Tibial nerve (tissue), 4 donors: ENCODE measurements at regions not wholly inside any gene's neighbourhood (a gene's known extent, or its start where the extent isn't known, plus 50 kb on each side); places are given as distances from the start of the nearest gene placed in this dataset.

ENCODE experiments used
- DNase-seq, 2 donors: peaks; one replicate each; pipeline ENCODE4 v3.0.0-alpha.2; 2019; ENCODE audit warnings: low spot score in 2 of 2
- H3K27ac ChIP-seq, 4 donors: fragments of 200-600 bp; sonication (generic) in 3 of 4; one replicate each; pipeline ENCODE4 v1.5.1; 2017 to 2019; ENCODE audit warnings: mild to moderate bottlenecking in 1 of 4
- H3K27me3 ChIP-seq, 2 donors: fragments of 200-600 bp; sonication (generic) in 1 of 2; one replicate each; pipeline versions ENCODE4 v1.5.1 to v1.6.0; 2017 to 2019
- H3K36me3 ChIP-seq, 3 donors: fragments of 200-600 bp; sonication (generic); one replicate each; pipeline ENCODE4 v1.5.1; 2018 to 2019
- H3K4me1 ChIP-seq, 4 donors: fragments of 200-600 bp; sonication (generic) in 3 of 4; one replicate each; pipeline ENCODE4 v1.5.1; 2017 to 2019
- H3K4me3 ChIP-seq, 4 donors: fragments of 200-600 bp; sonication (generic) in 3 of 4; one replicate each; pipeline ENCODE4 v1.5.1; 2017 to 2019; ENCODE audit warnings: mild to moderate bottlenecking in 1 of 4, moderate library complexity in 1 of 4
- H3K9me3 ChIP-seq, 4 donors: fragments of 200-600 bp; sonication (generic) in 3 of 4; one replicate each; pipeline ENCODE4 v1.5.1; 2017 to 2019
- EP300 ChIP-seq, 2 donors: sonication (generic); formaldehyde crosslinking; IDR thresholded peaks; one replicate each; pipeline ENCODE4 v1.6.1; 2017; ENCODE audit warnings: antibody characterized with exemption in 2 of 2, mild to moderate bottlenecking in 1 of 2
- POLR2A ChIP-seq, 2 donors: fragments of 450-650 bp; IDR thresholded peaks; one replicate each; pipeline ENCODE4 v1.6.1; 2017; ENCODE audit warnings: antibody characterized with exemption in 2 of 2, mild to moderate bottlenecking in 2 of 2, moderate library complexity in 2 of 2
- WGBS, 2 donors: methylation state at CpG; one replicate each; pipeline ENCODE4 v1.1.5; 2018; 5-methylcytosine and 5-hydroxymethylcytosine counted together
- TF ChIP-seq, protein P1 (sequence below), 5 experiments: fragments of 200-600 bp in 3 of 5; fragments of 450-650 bp in 2 of 5; sonication (generic) in 3 of 5; IDR thresholded peaks; one replicate each; pipeline ENCODE4 v1.5.1; 2016 to 2019; ENCODE audit warnings: antibody characterized with exemption in 5 of 5, mild to moderate bottlenecking in 3 of 5, moderate library complexity in 2 of 5

DNA sequence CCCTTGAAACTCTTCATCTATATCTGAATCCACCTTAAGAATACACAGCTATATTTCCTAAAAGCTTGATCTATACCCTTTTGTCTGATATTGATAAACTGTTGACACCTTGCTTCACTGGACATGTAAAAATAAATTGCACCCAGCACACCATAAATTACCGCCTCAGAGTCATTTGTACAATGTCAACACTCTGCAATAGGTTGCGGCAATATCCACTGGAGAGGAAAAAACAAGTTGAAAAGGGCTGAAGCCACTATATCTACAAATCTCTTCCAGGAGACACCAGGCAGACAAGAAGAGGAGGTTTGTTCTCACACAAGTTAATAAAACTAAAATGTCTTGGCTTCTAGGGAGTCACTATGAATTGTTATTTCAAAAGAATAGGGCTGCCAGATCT, 656.9 kb downstream of the CDH8 start:
- DNase-seq = no peak
- Histone ChIP-seq H3K36me3 (no peaks in the 10 kb centered on the region), H3K4me3 (no peak overlapping the region), H3K4me1 (no peaks in the 10 kb centered on the region), H3K9me3 (peaks cover 0 to 4% (median 0%) of the 10 kb centered on the region in 4 donors), H3K27me3 (no peaks in the 10 kb centered on the region), H3K27ac (no peak overlapping the region)
- 82 to 87% methylated on average over 2 of the region's 2 CpGs for WGBS, 2 donors
- TF ChIP-seq POLR2A (IDR thresholded peaks at IDR 0.05) = no peak
- TF ChIP-seq EP300 (IDR thresholded peaks at IDR 0.05) = no peak
- TF ChIP-seq, protein P1, sequence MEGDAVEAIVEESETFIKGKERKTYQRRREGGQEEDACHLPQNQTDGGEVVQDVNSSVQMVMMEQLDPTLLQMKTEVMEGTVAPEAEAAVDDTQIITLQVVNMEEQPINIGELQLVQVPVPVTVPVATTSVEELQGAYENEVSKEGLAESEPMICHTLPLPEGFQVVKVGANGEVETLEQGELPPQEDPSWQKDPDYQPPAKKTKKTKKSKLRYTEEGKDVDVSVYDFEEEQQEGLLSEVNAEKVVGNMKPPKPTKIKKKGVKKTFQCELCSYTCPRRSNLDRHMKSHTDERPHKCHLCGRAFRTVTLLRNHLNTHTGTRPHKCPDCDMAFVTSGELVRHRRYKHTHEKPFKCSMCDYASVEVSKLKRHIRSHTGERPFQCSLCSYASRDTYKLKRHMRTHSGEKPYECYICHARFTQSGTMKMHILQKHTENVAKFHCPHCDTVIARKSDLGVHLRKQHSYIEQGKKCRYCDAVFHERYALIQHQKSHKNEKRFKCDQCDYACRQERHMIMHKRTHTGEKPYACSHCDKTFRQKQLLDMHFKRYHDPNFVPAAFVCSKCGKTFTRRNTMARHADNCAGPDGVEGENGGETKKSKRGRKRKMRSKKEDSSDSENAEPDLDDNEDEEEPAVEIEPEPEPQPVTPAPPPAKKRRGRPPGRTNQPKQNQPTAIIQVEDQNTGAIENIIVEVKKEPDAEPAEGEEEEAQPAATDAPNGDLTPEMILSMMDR (IDR thresholded peaks at IDR 0.05) = no peak

DNA sequence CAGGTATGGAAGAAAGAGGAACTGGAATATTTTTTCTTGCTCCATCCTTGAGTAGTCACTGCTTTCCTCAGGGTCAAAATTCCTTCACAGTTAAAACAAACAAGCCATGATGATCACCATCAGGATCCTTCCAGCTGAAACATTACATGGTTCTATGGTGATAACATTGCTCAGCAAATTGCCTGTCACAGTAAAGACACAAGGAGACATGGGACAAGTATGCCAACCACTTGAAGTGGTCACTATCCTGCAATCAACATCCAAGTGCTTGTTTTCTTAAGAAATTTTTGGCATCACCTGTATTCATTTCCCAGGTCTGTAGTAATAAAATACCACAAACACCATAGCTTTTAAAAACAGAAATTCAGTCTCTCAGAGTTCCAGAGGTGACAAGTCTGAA, 662.2 kb downstream of the CDH8 start:
- no peaks in the 10 kb centered on the region for H3K4me1 ChIP-seq
- H3K27me3 ChIP-seq = no peaks in the 10 kb centered on the region
- H3K27ac ChIP-seq = no peak overlapping the region
- TF ChIP-seq EP300 (IDR thresholded peaks at IDR 0.05) (no peak), POLR2A (IDR thresholded peaks at IDR 0.05) (no peak)
- TF ChIP-seq, protein P1 (IDR thresholded peaks at IDR 0.05) = no peak
- no peaks in the 10 kb centered on the region for H3K36me3 ChIP-seq
- no peak overlapping the region for H3K4me3 ChIP-seq
- peaks cover 0 to 5% (median 0%) of the 10 kb centered on the region in 4 donors for H3K9me3 ChIP-seq
- DNase-seq = no peak

DNA sequence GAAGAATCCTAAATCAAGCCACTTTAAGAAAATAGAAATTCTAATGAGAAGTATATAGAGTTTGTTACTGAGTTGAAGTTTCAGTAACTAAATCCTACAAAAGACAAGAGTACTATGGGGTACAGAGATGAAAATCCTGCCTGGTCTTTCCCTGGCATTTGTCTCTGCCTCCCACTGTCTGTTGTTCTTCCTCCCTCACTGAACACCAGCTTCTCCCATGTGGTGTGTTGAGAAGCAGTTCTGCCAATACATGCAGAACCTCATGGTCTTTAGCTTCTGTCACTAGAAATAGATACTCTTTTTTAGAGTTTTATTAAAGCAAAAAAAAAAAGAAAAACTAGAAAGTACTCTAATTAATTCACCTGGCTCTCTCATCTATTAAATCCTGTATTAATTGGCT, 664.4 kb downstream of the CDH8 start:
- TF ChIP-seq EP300 (IDR thresholded peaks at IDR 0.05) = no peak
- TF ChIP-seq, protein P1 (IDR thresholded peaks at IDR 0.05) = no peak
- TF ChIP-seq POLR2A (IDR thresholded peaks at IDR 0.05) = no peak
- H3K27me3 ChIP-seq = no peaks in the 10 kb centered on the region
- H3K27ac ChIP-seq = no peak overlapping the region
- H3K9me3 ChIP-seq = peaks cover 0 to 5% (median 0%) of the 10 kb centered on the region in 4 donors
- H3K4me3 ChIP-seq = no peak overlapping the region
- no peaks in the 10 kb centered on the region for H3K36me3 ChIP-seq
- DNase-seq = no peak
- no peaks in the 10 kb centered on the region for H3K4me1 ChIP-seq

DNA sequence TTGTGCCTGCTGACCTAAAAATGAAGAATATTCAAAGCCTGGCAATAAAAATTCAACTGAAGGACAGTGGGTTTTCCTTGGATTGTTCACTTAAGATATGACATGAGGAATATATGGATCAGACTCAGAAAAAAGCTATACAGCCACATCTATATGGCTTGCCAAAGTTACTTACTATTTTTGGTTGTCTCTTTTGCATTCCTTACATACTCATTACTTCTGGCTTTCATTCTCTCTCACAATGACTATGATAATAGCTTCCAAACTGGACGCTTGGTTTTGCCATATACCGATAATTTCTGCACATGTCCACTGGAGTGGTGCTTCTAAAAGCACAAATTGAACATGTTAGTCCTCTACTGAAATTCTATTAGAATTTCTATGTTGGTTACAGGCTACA, 664.9 kb downstream of the CDH8 start:
- 82 to 92% methylated on average over 2 of the region's 2 CpGs for WGBS, 2 donors
- TF ChIP-seq, protein P1 (IDR thresholded peaks at IDR 0.05) = no peak
- no peak for TF ChIP-seq EP300 (IDR thresholded peaks at IDR 0.05)
- no peak for TF ChIP-seq POLR2A (IDR thresholded peaks at IDR 0.05)
- Histone ChIP-seq H3K9me3 (peaks cover 0 to 5% (median 0%) of the 10 kb centered on the region in 4 donors), H3K4me3 (no peak overlapping the region), H3K4me1 (no peaks in the 10 kb centered on the region), H3K36me3 (no peaks in the 10 kb centered on the region), H3K27ac (no peak overlapping the region), H3K27me3 (no peaks in the 10 kb centered on the region)
- no peak for DNase-seq

DNA sequence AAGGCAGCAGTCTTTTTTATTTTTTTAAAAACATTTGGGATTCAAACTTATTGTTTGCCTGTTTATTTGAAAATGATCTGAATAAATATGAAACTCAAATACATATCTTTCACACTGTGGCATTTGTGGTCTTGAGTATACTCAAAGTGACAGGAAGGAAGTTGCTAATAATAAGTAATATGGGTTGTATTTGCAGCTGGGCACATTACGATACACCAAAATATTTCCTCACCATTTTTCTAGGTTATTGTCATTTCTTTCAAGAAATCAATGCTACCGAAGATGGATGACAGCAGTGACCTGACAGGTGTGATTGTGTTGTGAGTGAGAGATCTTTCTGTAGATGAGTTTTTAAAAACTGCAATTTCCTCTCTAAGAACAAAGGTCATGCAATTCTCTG, 665.7 kb downstream of the CDH8 start:
- Histone ChIP-seq H3K27ac (no peak overlapping the region), H3K36me3 (no peaks in the 10 kb centered on the region), H3K4me1 (no peaks in the 10 kb centered on the region), H3K4me3 (no peak overlapping the region), H3K9me3 (peaks cover 0 to 5% (median 0%) of the 10 kb centered on the region in 4 donors), H3K27me3 (no peaks in the 10 kb centered on the region)
- 65 to 73% methylated on average over 2 of the region's 2 CpGs for WGBS, 2 donors
- no peak for TF ChIP-seq EP300 (IDR thresholded peaks at IDR 0.05)
- no peak for TF ChIP-seq POLR2A (IDR thresholded peaks at IDR 0.05)
- TF ChIP-seq, protein P1 (IDR thresholded peaks at IDR 0.05) = no peak
- DNase-seq = no peak
